ENCODE measurements at regions not wholly inside any gene's neighbourhood (a gene's known extent, or its start where the extent isn't known, plus 50 kb on each side); places are given as distances from the start of the nearest gene placed in this dataset.

GRCh38 chr4:115575851-115576250, 462.4 kb upstream of the NDST4 start:
- no peak for TF ChIP-seq CTCF (IDR thresholded peaks at IDR 0.05; ENCODE audit: poor library complexity)
- TF ChIP-seq EZH2 (IDR thresholded peaks at IDR 0.05; ENCODE audit: borderline replicate concordance), result no peak
- TF ChIP-seq EZH2phosphoT487 (IDR thresholded peaks at IDR 0.05; ENCODE audit: low read depth, severe bottlenecking, unreplicated experiment), result no peak
- no peak overlapping the region for H3K27ac ChIP-seq
- no peaks in the 10 kb centered on the region for H3K9me3 ChIP-seq (ENCODE audit: low read depth)
- no peak overlapping the region for H3K4me2 ChIP-seq
- WGBS (ENCODE audit: low lambda C conversion rate, missing lambda C conversion rate), result 71% methylated on average over 1 of the region's 1 CpG
- no peak overlapping the region for H2AFZ ChIP-seq
- no peaks in the 10 kb centered on the region for H3K27me3 ChIP-seq
- H4K20me1 ChIP-seq (ENCODE audit: insufficient read depth, poor library complexity, severe bottlenecking), result no peaks in the 10 kb centered on the region
- no peaks in the 10 kb centered on the region for H3K79me2 ChIP-seq
- no peak overlapping the region for H3K4me3 ChIP-seq
- H3K36me3 ChIP-seq (replicated peaks; ENCODE audit: insufficient read depth, low read depth), result no peaks in the 10 kb centered on the region
- no peaks in the 10 kb centered on the region for H3K9me2 ChIP-seq (replicated peaks; ENCODE audit: insufficient read depth)
- no peak for DNase-seq (ENCODE audit: low spot score)
- H3K4me1 ChIP-seq (ENCODE audit: insufficient read depth), result no peaks in the 10 kb centered on the region

GRCh38 chr4:115562506-115562905, 449.1 kb upstream of the NDST4 start:
- 9% methylated on average over 2 of the region's 2 CpGs for WGBS (ENCODE audit: low lambda C conversion rate, missing lambda C conversion rate)
- no peaks in the 10 kb centered on the region for H3K36me3 ChIP-seq (replicated peaks; ENCODE audit: insufficient read depth, low read depth)
- H4K20me1 ChIP-seq (ENCODE audit: insufficient read depth, poor library complexity, severe bottlenecking), result no peaks in the 10 kb centered on the region
- DNase-seq (ENCODE audit: low spot score), result no peak
- H3K27ac ChIP-seq, result no peak overlapping the region
- H3K27me3 ChIP-seq, result no peaks in the 10 kb centered on the region
- no peak for TF ChIP-seq EZH2phosphoT487 (IDR thresholded peaks at IDR 0.05; ENCODE audit: low read depth, severe bottlenecking, unreplicated experiment)
- no peak for TF ChIP-seq CTCF (IDR thresholded peaks at IDR 0.05; ENCODE audit: poor library complexity)
- TF ChIP-seq EZH2 (IDR thresholded peaks at IDR 0.05; ENCODE audit: borderline replicate concordance), result no peak
- no peak overlapping the region for H2AFZ ChIP-seq
- H3K9me3 ChIP-seq (ENCODE audit: low read depth), result no peaks in the 10 kb centered on the region
- no peak overlapping the region for H3K4me2 ChIP-seq
- H3K9me2 ChIP-seq (replicated peaks; ENCODE audit: insufficient read depth), result no peaks in the 10 kb centered on the region
- H3K4me1 ChIP-seq (ENCODE audit: insufficient read depth), result no peaks in the 10 kb centered on the region
- no peaks in the 10 kb centered on the region for H3K79me2 ChIP-seq
- no peak overlapping the region for H3K4me3 ChIP-seq

- H2AFZ ChIP-seq, result no peak overlapping the region
- WGBS (ENCODE audit: low lambda C conversion rate, missing lambda C conversion rate), result 90% methylated on average over 2 of the region's 2 CpGs
These were observed 434.7 kb upstream of the NDST4 start for GRCh38 chr4:115548123-115548522.

More at GRCh38 chr4:115548123-115548522, 434.7 kb upstream of the NDST4 start:
- H3K27ac ChIP-seq, result no peak overlapping the region
- H3K9me3 ChIP-seq (ENCODE audit: low read depth), result no peaks in the 10 kb centered on the region
- H3K79me2 ChIP-seq, result no peaks in the 10 kb centered on the region
- H3K9me2 ChIP-seq (replicated peaks; ENCODE audit: insufficient read depth), result no peaks in the 10 kb centered on the region
- H3K27me3 ChIP-seq, result no peaks in the 10 kb centered on the region
- no peak overlapping the region for H3K4me2 ChIP-seq
- TF ChIP-seq CTCF (IDR thresholded peaks at IDR 0.05; ENCODE audit: poor library complexity) (no peak), EZH2phosphoT487 (IDR thresholded peaks at IDR 0.05; ENCODE audit: low read depth, severe bottlenecking, unreplicated experiment) (no peak), EZH2 (IDR thresholded peaks at IDR 0.05; ENCODE audit: borderline replicate concordance) (no peak)
- H3K36me3 ChIP-seq (replicated peaks; ENCODE audit: insufficient read depth, low read depth), result no peaks in the 10 kb centered on the region
- no peak overlapping the region for H3K4me3 ChIP-seq
- no peak for DNase-seq (ENCODE audit: low spot score)
- H3K4me1 ChIP-seq (ENCODE audit: insufficient read depth), result no peaks in the 10 kb centered on the region
- H4K20me1 ChIP-seq (ENCODE audit: insufficient read depth, poor library complexity, severe bottlenecking), result no peaks in the 10 kb centered on the region

All from hepatocyte (in vitro differentiated cells).